G401 (cell line): ENCODE measurements at regions not wholly inside any gene's neighbourhood (a gene's known extent, or its start where the extent isn't known, plus 50 kb on each side); places are given as distances from the start of the nearest gene placed in this dataset.

Experiments used
- DNase-seq: peaks from one replicate; pipeline ENCODE4 v3.0.0-alpha.2; 2015; ENCODE audit warnings: low spot score
- in situ Hi-C: cut with HindIII; loops from 2 replicates; pipeline ENCODE4 v1.10.0; 2016; ENCODE audit warnings: low sequenced_read_pairs, mixed read lengths

GRCh38 chr7:84314263-84314662 lies 119.7 kb upstream of the SEMA3A start:
- DNase-seq = no peak
- in situ Hi-C loops = no loop called here

- in situ Hi-C loops = no loop called here
- no peak for DNase-seq
Observed at GRCh38 chr7:84304407-84304806, 109.8 kb upstream of the SEMA3A start.

DNA sequence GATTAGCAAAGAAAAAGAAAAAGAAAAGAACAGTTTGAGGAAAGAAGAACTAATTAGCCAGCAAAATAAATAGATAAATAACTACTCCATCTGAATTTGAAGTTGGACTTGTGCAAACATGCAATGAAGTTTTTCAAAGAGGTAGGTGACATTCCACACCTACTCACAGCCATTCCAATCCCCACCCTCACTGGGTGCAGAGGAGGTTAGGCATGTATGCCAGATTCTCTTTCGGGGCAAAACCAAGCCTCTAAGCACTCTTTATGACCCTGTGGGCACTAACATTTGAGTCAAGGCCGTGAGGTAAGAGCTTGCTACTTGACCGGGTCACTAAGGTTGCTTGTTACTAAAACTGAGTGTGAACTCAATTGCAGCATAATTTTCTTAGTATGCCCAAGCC lies 108.4 kb upstream of the SEMA3A start:
- in situ Hi-C loops = no loop called here

DNA sequence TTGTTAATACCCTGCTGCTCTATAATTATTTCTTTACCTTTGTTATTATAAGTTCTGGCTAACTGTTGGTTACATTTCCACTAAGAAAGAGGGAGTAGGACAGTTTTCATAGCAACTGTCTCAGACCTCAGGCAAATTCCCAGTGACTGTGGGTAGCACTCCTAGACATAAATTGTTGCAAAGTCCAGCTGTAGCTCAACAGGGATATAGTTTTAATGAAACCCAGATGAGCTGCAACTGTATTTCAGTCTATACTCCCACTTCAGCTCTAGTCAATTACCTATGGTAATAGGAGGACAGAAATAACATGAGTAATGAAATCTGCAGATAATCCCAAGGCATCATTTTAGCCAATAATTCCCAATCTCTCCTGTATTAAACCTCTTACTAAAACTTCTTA lies 103.0 kb upstream of the SEMA3A start:
- DNase-seq = no peak
- in situ Hi-C loops = no loop called here

More for the DNA sequence above, 108.4 kb upstream of the SEMA3A start:
- no peak for DNase-seq

DNA sequence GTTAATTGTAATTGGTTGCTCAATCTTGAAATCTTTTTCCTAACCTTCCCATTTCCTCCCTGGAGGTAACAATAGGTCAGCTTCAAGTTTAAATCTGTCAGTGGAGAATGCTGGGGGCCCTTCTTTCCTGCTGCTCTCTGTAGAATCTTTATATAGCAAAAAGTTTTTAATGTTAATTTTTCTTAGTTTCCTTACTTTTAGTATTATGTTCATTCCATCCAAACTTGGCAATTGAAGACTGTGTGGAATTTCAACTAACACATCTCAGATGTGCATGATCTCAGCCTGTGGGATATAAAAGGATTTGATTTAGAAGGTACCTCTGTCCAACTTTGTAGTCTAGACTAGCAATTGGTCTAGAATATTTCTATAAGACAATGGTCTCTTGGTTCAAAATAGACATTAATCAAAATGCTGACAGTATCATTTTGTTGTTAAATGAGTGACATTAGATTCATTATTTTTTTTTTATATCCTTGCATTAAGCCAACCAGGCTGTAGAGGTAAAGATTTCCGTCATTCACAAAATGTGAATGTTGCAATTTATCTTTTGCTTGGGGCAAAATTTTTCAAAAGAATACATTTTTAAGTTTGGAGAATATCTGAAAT lies 100.4 kb upstream of the SEMA3A start:
- no peak for DNase-seq
- in situ Hi-C loops = no loop called here

- in situ Hi-C loops = no loop called here
- no peak for DNase-seq
Observed at GRCh38 chr7:84294391-84294790, 99.8 kb upstream of the SEMA3A start.

- no peak for DNase-seq
- in situ Hi-C loops = no loop called here
Observed at GRCh38 chr7:84291756-84292155, 97.2 kb upstream of the SEMA3A start.

GRCh38 chr7:84283798-84284197 lies 89.2 kb upstream of the SEMA3A start:
- no peak for DNase-seq
- in situ Hi-C loops = no loop called here

- in situ Hi-C loops = no loop called here
- DNase-seq = no peak
Observed at GRCh38 chr7:84281518-84281917, 86.9 kb upstream of the SEMA3A start.

GRCh38 chr7:84277628-84278224 lies 83.1 kb upstream of the SEMA3A start:
- in situ Hi-C loops = no loop called here
- DNase-seq = no peak

DNA sequence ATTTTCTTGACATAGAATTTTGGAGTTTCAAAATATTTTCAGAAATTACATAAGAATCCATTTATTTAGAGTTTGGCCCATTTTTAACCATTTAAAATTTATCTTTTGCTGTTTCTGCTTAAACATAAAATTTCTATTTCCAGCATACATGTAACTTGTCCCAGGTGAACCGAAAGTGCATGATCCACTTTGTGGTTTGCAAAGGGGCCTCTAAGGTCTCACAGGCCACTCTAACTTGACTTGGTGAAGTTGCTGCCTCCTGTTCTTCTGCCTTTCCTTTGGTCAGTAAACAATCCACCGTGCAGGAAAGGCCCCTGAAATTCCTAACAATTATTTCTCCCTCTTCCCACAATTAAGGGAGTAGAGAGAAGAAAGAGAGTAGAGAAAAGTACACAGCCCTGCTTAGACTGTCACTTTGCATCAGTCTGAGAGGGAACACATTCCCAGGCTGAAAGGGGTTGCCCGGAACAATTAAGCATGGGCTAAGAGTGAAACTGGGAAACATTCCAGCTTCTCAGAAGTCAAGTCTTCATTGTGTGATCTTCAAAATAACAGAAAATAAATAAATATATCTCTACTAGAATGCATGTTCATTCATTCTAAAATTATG lies 79.5 kb upstream of the SEMA3A start:
- no peak for DNase-seq
- in situ Hi-C loops = no loop called here

GRCh38 chr7:84271543-84271942 lies 77.0 kb upstream of the SEMA3A start:
- DNase-seq = no peak
- in situ Hi-C loops = no loop called here

DNA sequence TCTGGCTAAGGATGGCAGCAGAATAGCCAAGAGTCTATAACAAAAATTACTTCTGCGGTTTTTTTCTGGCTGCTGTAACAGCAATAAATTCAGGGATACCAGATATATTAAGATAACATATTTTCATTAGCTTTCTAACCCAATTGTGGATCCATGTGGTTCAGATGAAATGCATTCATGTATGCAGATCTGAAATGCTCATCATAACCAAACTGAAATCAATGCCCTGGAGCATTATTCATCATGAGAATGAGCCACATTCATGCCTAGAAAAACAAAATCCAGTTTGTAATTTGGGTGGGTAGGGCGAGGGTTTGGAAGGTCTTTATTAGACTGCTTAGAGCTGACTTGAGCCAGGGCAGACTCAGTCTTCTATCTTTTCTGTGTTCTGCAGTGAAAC lies 69.8 kb upstream of the SEMA3A start:
- in situ Hi-C loops = no loop called here
- no peak for DNase-seq

DNA sequence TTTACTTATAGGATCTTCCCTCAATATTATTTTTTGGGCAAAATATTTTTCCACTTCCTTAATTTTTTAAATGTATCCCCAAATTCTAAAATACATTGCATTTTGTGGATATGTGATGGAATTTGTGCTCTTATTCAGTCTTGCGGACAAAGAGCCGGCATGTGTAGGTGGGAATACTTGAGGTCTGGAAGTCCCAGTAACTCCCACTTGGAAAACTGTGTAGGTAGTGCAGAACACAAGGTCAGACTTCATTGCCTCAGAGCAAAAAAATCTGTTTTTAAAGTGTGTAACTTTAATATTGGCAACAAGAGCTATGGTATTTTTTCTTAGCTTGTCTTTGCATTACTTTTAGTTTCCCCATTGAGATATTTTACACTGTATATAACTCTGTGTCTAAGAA lies 68.5 kb upstream of the SEMA3A start:
- no peak for DNase-seq
- in situ Hi-C loops = no loop called here

DNA sequence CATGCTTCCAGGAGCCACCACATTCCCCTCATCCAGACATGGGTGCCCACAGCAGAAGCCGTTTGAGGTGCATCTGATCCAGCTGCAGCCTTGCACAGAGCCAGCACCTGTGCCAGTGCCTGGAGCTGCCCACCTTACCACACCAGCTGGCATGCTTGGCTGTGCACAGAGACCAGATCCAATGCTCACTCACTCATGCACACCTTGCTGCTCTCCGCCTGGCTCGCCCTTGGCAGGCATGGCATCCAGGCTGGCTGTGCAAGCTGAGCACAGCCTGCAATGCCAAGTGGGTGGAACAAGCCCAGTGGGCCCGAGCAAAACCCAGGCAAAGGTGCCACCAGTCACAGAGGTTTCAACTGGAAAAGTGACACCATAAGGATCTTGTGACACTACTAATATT lies 66.9 kb upstream of the SEMA3A start:
- in situ Hi-C loops = no loop called here
- peak; percentile 71 for DNase-seq

DNA sequence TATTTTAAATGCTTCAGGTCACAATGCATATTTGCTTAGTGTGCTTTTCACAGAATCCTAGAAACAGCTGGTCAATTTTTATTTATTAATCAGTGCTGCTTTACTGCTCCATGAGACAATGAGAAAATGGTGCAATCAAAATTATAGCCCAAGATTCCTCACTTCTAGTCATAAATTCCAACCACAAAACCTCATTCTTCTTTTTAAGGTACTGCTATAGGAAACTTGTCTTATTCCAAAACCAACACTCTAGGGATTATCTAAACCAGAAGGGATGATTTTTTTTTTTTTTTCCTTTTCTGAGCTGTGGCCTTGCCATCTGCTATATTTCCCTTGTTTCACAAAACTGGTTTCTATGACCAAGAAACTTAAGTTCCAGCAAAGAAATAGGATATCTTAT lies 64.0 kb upstream of the SEMA3A start:
- DNase-seq = no peak
- in situ Hi-C loops = no loop called here

DNA sequence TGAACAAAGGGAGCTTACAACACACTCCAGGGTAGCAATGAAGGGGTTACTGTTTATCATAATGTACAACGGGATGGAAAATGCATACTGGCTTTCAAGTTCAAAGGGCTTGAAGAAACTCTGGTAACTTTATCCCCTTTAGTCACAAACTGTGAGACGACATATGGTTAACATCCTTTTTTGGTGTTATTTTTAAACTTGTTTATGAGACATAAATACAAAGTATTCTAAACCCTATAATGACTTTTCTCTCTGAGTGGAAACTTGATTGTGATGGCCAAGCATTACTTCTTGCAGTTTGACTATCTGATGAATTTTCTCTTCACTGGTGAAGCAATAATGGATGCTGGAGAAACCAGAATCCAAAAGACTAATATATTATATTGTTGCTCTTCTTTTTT lies 62.0 kb upstream of the SEMA3A start:
- in situ Hi-C loops = no loop called here
- DNase-seq = no peak

GRCh38 chr7:84251277-84251781 lies 56.7 kb upstream of the SEMA3A start:
- in situ Hi-C loops = no loop called here
- DNase-seq = no peak

GRCh38 chr7:84250452-84250851 lies 55.9 kb upstream of the SEMA3A start:
- DNase-seq = no peak
- in situ Hi-C loops = no loop called here

- in situ Hi-C loops = no loop called here
- DNase-seq = no peak
Observed at GRCh38 chr7:84249656-84250055, 55.1 kb upstream of the SEMA3A start.

GRCh38 chr7:84248843-84249242 lies 54.3 kb upstream of the SEMA3A start:
- in situ Hi-C loops = no loop called here
- DNase-seq = no peak
